Breast epithelium (tissue), 3 donors: ENCODE measurements at regions not wholly inside any gene's neighbourhood (a gene's known extent, or its start where the extent isn't known, plus 50 kb on each side); places are given as distances from the start of the nearest gene placed in this dataset.

Experiments used
- POLR2A ChIP-seq: fragments of 450-650 bp; IDR thresholded peaks from one replicate; pipeline ENCODE4 v1.6.1; 2016; ENCODE audit warnings: antibody characterized with exemption, mild to moderate bottlenecking, moderate library complexity
- TF ChIP-seq, protein P1 (sequence below), 3 donors: fragments of 450-650 bp; IDR thresholded peaks; one replicate each; pipeline ENCODE4 v1.5.1; 2016 to 2017; ENCODE audit warnings: antibody characterized with exemption in 3 of 3, mild to moderate bottlenecking in 3 of 3, moderate library complexity in 3 of 3

DNA sequence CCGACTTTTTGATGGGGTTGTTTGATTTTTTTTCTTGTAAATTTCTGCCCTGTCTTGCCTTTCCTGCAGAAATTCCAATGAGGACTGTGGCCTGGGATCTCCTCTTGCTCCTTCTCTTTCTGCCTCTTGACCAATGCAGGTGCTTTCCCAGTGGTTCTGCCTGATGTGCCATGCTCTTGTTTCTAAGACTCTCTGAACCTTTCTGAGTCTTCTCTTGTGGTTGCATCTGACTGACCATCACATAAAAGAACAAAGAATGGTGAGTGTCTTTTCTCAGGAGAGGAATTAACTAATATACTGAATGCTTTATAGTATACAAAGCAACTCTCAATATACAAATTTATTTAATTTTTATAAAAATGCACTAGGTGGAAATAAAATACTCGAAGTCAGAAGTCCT is 424.6 kb downstream of the TRIB2 start:
- TF ChIP-seq, protein P1, sequence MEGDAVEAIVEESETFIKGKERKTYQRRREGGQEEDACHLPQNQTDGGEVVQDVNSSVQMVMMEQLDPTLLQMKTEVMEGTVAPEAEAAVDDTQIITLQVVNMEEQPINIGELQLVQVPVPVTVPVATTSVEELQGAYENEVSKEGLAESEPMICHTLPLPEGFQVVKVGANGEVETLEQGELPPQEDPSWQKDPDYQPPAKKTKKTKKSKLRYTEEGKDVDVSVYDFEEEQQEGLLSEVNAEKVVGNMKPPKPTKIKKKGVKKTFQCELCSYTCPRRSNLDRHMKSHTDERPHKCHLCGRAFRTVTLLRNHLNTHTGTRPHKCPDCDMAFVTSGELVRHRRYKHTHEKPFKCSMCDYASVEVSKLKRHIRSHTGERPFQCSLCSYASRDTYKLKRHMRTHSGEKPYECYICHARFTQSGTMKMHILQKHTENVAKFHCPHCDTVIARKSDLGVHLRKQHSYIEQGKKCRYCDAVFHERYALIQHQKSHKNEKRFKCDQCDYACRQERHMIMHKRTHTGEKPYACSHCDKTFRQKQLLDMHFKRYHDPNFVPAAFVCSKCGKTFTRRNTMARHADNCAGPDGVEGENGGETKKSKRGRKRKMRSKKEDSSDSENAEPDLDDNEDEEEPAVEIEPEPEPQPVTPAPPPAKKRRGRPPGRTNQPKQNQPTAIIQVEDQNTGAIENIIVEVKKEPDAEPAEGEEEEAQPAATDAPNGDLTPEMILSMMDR (IDR thresholded peaks at IDR 0.05): no peak
- no peak for TF ChIP-seq POLR2A
